Loucy (cell line): ENCODE measurements at regions not wholly inside any gene's neighbourhood (a gene's known extent, or its start where the extent isn't known, plus 50 kb on each side); places are given as distances from the start of the nearest gene placed in this dataset.

Experiments
- H2AFZ ChIP-seq: fragments of 200-600 bp; sonication (generic); 2 replicates; pipeline ENCODE4 v1.6.0; 2016; ENCODE audit warnings: antibody characterized with exemption, mild to moderate bottlenecking, low read length, moderate library complexity
- H3F3A ChIP-seq: fragments of 200-600 bp; 2 replicates; pipeline ENCODE4 v1.6.0; 2016; ENCODE audit warnings: antibody characterized with exemption, low read depth, mild to moderate bottlenecking
- H3K27me3 ChIP-seq: fragments of 200-600 bp; sonication (generic); 2 replicates; pipeline ENCODE4 v1.6.1; 2014; ENCODE audit warnings: low read length, mild to moderate bottlenecking; ENCODE audit not compliant: insufficient read depth, poor library complexity, severe bottlenecking
- H3K36me3 ChIP-seq: fragments of 200-600 bp; sonication (generic); 2 replicates; pipeline ENCODE4 v1.6.1; 2016; ENCODE audit warnings: low read length; ENCODE audit not compliant: insufficient read depth
- H3K4me1 ChIP-seq: fragments of 200-600 bp; sonication (generic); 2 replicates; pipeline ENCODE4 v1.5.1; 2014; ENCODE audit warnings: low read length, mild to moderate bottlenecking; ENCODE audit not compliant: insufficient read depth, poor library complexity, severe bottlenecking
- H3K4me2 ChIP-seq: fragments of 200-600 bp; sonication (generic); 2 replicates; pipeline ENCODE4 v1.6.0; 2014; ENCODE audit warnings: antibody characterized with exemption, low read length, low read depth, mild to moderate bottlenecking; ENCODE audit not compliant: poor library complexity, severe bottlenecking
- H3K4me3 ChIP-seq: fragments of 200-600 bp; sonication (generic); 2 replicates; pipeline ENCODE4 v1.5.1; 2014; ENCODE audit warnings: low read length, mild to moderate bottlenecking, mixed read lengths; ENCODE audit not compliant: poor library complexity, severe bottlenecking
- H3K79me2 ChIP-seq: fragments of 200-600 bp; sonication (generic); 2 replicates; pipeline ENCODE4 v1.6.1; 2014; ENCODE audit warnings: low read length; ENCODE audit not compliant: insufficient read depth
- H3K9ac ChIP-seq: fragments of 200-600 bp; sonication (generic); 2 replicates; pipeline ENCODE4 v1.6.0; 2014; ENCODE audit warnings: mild to moderate bottlenecking, low read depth, low read length, moderate library complexity; ENCODE audit not compliant: poor library complexity, severe bottlenecking
- H3K9me2 ChIP-seq: fragments of 200-600 bp; sonication (generic); replicated peaks from 2 replicates; pipeline ENCODE4 v1.6.1; 2016; ENCODE audit warnings: low read depth, low read length, mixed read lengths
- H3K9me3 ChIP-seq: fragments of 200-600 bp; sonication (generic); 2 replicates; pipeline ENCODE4 v1.6.1; 2014; ENCODE audit warnings: mild to moderate bottlenecking, antibody characterized with exemption, low read length, low read depth; ENCODE audit not compliant: insufficient read depth
- H4K20me1 ChIP-seq: fragments of 200-600 bp; sonication (generic); 2 replicates; pipeline ENCODE4 v1.6.0; 2014; ENCODE audit warnings: antibody characterized with exemption, low read length, mild to moderate bottlenecking; ENCODE audit not compliant: insufficient read depth, poor library complexity, severe bottlenecking
- EZH2phosphoT487 ChIP-seq: fragments of 200-600 bp; IDR thresholded peaks from 2 replicates; pipeline ENCODE4 v1.6.1; 2018; ENCODE audit warnings: antibody characterized with exemption, mild to moderate bottlenecking, moderate library complexity, borderline replicate concordance
- TF ChIP-seq, protein P1 (sequence below): fragments of 200-600 bp; sonication (generic); conservative IDR thresholded peaks from 2 replicates; pipeline ENCODE4 v1.5.1; 2014; ENCODE audit warnings: mild to moderate bottlenecking, antibody characterized with exemption, low read length

GRCh38 chr3:176896165-176896564, 301.1 kb downstream of the TBL1XR1 start:
- H3K79me2 ChIP-seq = no peaks in the 10 kb centered on the region
- no peak overlapping the region for H3K4me3 ChIP-seq
- no peak overlapping the region for H2AFZ ChIP-seq
- H3F3A ChIP-seq = no peaks in the 10 kb centered on the region
- H3K27me3 ChIP-seq = peaks cover 8% of the 10 kb centered on the region
- H3K9me3 ChIP-seq = no peaks in the 10 kb centered on the region
- H3K9ac ChIP-seq = no peak overlapping the region
- no peaks in the 10 kb centered on the region for H3K9me2 ChIP-seq
- H4K20me1 ChIP-seq = no peaks in the 10 kb centered on the region
- H3K4me2 ChIP-seq = no peak overlapping the region
- H3K4me1 ChIP-seq = no peaks in the 10 kb centered on the region
- TF ChIP-seq, protein P1, sequence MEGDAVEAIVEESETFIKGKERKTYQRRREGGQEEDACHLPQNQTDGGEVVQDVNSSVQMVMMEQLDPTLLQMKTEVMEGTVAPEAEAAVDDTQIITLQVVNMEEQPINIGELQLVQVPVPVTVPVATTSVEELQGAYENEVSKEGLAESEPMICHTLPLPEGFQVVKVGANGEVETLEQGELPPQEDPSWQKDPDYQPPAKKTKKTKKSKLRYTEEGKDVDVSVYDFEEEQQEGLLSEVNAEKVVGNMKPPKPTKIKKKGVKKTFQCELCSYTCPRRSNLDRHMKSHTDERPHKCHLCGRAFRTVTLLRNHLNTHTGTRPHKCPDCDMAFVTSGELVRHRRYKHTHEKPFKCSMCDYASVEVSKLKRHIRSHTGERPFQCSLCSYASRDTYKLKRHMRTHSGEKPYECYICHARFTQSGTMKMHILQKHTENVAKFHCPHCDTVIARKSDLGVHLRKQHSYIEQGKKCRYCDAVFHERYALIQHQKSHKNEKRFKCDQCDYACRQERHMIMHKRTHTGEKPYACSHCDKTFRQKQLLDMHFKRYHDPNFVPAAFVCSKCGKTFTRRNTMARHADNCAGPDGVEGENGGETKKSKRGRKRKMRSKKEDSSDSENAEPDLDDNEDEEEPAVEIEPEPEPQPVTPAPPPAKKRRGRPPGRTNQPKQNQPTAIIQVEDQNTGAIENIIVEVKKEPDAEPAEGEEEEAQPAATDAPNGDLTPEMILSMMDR = no peak
- no peak for TF ChIP-seq EZH2phosphoT487
- no peaks in the 10 kb centered on the region for H3K36me3 ChIP-seq

GRCh38 chr3:176879710-176880109, 317.6 kb downstream of the TBL1XR1 start:
- Histone ChIP-seq H3K4me1 (no peaks in the 10 kb centered on the region), H4K20me1 (no peaks in the 10 kb centered on the region), H3K79me2 (no peaks in the 10 kb centered on the region), H3F3A (no peaks in the 10 kb centered on the region), H3K27me3 (no peaks in the 10 kb centered on the region), H3K9ac (no peak overlapping the region), H2AFZ (no peak overlapping the region), H3K9me3 (no peaks in the 10 kb centered on the region), H3K36me3 (no peaks in the 10 kb centered on the region), H3K4me3 (no peak overlapping the region), H3K4me2 (no peak overlapping the region), H3K9me2 (no peaks in the 10 kb centered on the region)
- TF ChIP-seq EZH2phosphoT487 = no peak

DNA sequence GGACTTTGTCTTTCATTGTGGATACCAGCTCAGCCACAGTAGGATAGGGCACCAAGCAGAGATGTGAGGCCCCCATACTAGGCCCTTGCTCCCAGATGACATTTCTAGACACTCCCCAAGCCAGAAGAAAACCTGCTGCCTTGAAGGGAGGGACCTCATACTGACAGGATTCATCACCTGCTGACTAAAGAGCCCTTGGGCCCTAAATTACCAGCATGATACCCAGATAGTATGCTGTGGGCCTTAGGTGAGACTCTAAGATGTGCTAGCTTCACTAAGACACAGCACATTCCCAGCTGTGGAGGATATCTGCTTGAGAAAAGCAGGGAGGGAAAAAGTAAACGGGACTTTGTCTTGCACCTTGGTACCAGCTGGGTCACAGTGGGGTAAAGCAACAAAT, 324.0 kb downstream of the TBL1XR1 start:
- Histone ChIP-seq H4K20me1 (no peaks in the 10 kb centered on the region), H3K9ac (no peak overlapping the region), H3K4me2 (no peak overlapping the region), H3K4me3 (no peak overlapping the region), H3K4me1 (no peaks in the 10 kb centered on the region), H3K36me3 (no peaks in the 10 kb centered on the region), H3F3A (no peaks in the 10 kb centered on the region), H3K79me2 (no peaks in the 10 kb centered on the region), H2AFZ (0 out of 2 replicates have a peak overlapping the region, but pooled peaks have one; percentile 68), H3K27me3 (no peaks in the 10 kb centered on the region), H3K9me3 (no peaks in the 10 kb centered on the region), H3K9me2 (no peaks in the 10 kb centered on the region)
- TF ChIP-seq, protein P1 = no peak
- TF ChIP-seq EZH2phosphoT487 = no peak

DNA sequence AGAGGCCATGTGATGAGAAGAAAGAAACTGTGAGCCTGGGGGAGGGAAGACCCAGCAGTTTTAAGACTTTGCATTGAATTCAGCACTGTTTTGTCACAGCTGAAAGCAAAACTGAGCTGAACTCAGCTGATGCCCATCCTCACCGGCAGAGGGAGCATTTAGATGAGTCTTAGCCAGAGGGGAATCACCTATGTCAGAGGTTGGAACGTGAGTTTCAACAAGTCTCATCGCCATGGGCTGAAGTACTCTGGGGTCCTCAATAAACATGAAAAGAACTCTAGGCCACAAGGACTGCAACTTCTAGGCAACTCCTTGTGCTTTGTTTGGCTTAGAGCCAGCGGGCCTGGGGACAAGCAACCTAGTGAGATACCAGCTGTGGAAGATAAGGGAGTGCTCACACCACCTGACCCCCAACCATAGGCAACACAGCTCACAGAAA, 324.5 kb downstream of the TBL1XR1 start:
- Histone ChIP-seq H3K9me3 (no peaks in the 10 kb centered on the region), H3K36me3 (no peaks in the 10 kb centered on the region), H3F3A (no peaks in the 10 kb centered on the region), H3K4me3 (no peak overlapping the region), H3K27me3 (no peaks in the 10 kb centered on the region), H3K79me2 (no peaks in the 10 kb centered on the region), H4K20me1 (no peaks in the 10 kb centered on the region), H2AFZ (0 out of 2 replicates have a peak overlapping the region, but pooled peaks have one; percentile 68), H3K9me2 (no peaks in the 10 kb centered on the region), H3K4me2 (no peak overlapping the region), H3K4me1 (no peaks in the 10 kb centered on the region), H3K9ac (no peak overlapping the region)
- TF ChIP-seq, protein P1 = peak; percentile 96
- no peak for TF ChIP-seq EZH2phosphoT487
